22Rv1 (cell line): ENCODE measurements at regions not wholly inside any gene's neighbourhood (a gene's known extent, or its start where the extent isn't known, plus 50 kb on each side); places are given as distances from the start of the nearest gene placed in this dataset.

Experiments
- H3K27ac ChIP-seq: fragments of 450-650 bp; 2 replicates; pipeline ENCODE4 v1.5.1; 2017
- ZFX ChIP-seq: fragments of 450-650 bp; IDR thresholded peaks from 2 replicates; pipeline ENCODE4 v1.6.1; 2017; ENCODE audit warnings: antibody characterized with exemption, borderline replicate concordance
- TF ChIP-seq, protein P1 (sequence below): fragments of 450-650 bp; IDR thresholded peaks from 2 replicates; pipeline ENCODE4 v1.5.1; 2017; ENCODE audit warnings: mild to moderate bottlenecking

GRCh38 chr22:19580291-19580890, 56.2 kb upstream of the CLDN5 start:
- TF ChIP-seq, protein P1, sequence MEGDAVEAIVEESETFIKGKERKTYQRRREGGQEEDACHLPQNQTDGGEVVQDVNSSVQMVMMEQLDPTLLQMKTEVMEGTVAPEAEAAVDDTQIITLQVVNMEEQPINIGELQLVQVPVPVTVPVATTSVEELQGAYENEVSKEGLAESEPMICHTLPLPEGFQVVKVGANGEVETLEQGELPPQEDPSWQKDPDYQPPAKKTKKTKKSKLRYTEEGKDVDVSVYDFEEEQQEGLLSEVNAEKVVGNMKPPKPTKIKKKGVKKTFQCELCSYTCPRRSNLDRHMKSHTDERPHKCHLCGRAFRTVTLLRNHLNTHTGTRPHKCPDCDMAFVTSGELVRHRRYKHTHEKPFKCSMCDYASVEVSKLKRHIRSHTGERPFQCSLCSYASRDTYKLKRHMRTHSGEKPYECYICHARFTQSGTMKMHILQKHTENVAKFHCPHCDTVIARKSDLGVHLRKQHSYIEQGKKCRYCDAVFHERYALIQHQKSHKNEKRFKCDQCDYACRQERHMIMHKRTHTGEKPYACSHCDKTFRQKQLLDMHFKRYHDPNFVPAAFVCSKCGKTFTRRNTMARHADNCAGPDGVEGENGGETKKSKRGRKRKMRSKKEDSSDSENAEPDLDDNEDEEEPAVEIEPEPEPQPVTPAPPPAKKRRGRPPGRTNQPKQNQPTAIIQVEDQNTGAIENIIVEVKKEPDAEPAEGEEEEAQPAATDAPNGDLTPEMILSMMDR: no peak
- TF ChIP-seq ZFX: no peak
- no peak overlapping the region for H3K27ac ChIP-seq

GRCh38 chr22:19582033-19582693, 58.0 kb upstream of the CLDN5 start:
- no peak for TF ChIP-seq ZFX
- TF ChIP-seq, protein P1: no peak
- H3K27ac ChIP-seq: no peak overlapping the region

GRCh38 chr22:19586922-19587684, 62.9 kb upstream of the CLDN5 start:
- H3K27ac ChIP-seq: no peak overlapping the region
- TF ChIP-seq ZFX: no peak
- TF ChIP-seq, protein P1: no peak

GRCh38 chr22:19590696-19591095, 66.5 kb upstream of the CLDN5 start:
- TF ChIP-seq ZFX: no peak
- TF ChIP-seq, protein P1: no peak
- H3K27ac ChIP-seq: no peak overlapping the region

GRCh38 chr22:19591568-19591967, 67.4 kb upstream of the CLDN5 start:
- H3K27ac ChIP-seq: no peak overlapping the region
- no peak for TF ChIP-seq ZFX
- TF ChIP-seq, protein P1: no peak

GRCh38 chr22:19592464-19592863, 68.3 kb upstream of the CLDN5 start:
- TF ChIP-seq ZFX: no peak
- TF ChIP-seq, protein P1: no peak

More at GRCh38 chr22:19592464-19592863, 68.3 kb upstream of the CLDN5 start:
- no peak overlapping the region for H3K27ac ChIP-seq
